ENCODE measurements at regions not wholly inside any gene's neighbourhood (a gene's known extent, or its start where the extent isn't known, plus 50 kb on each side); places are given as distances from the start of the nearest gene placed in this dataset.

DNA sequence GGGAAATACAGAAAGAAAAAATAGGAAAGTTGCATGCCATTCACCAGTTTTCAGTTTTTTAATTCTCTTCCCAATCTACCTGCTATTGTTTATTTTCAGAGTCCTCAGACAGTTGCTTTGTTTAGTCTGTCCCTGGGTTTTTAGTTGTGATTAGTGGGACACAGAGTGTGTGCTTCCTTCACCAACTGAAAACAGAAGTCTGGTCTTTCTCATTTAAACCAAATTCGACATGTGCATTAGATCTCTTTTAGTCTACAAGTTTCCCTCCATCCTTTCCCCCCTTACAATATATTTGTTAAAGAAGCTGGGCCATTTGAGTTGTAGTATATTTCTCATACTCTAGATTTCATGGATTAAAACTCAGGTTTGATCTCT is 58.7 kb upstream of the STMND1 start:
- H3K4me2 ChIP-seq (ENCODE audit: low read length) = no peak overlapping the region
- H2AFZ ChIP-seq (ENCODE audit: low read depth, low read length) = no peak overlapping the region
- H3K27me3 ChIP-seq (ENCODE audit: insufficient read depth, low read depth, low read length) = no peaks in the 10 kb centered on the region
- no peaks in the 10 kb centered on the region for H3K79me2 ChIP-seq (replicated peaks; ENCODE audit: insufficient read depth, low read length)
- H3K27ac ChIP-seq (ENCODE audit: low read length) = no peak overlapping the region
- H4K20me1 ChIP-seq (ENCODE audit: insufficient read depth) = no peaks in the 10 kb centered on the region
- no peaks in the 10 kb centered on the region for H3F3A ChIP-seq (ENCODE audit: insufficient read depth, low read length, poor library complexity, severe bottlenecking)
- no peaks in the 10 kb centered on the region for H3K9me2 ChIP-seq (ENCODE audit: insufficient read depth, low read length)
- no peak overlapping the region for H3K9ac ChIP-seq (ENCODE audit: low read length)
- H3K36me3 ChIP-seq (ENCODE audit: insufficient read depth, low read length) = no peaks in the 10 kb centered on the region
- H3K4me3 ChIP-seq (ENCODE audit: low read length) = no peak overlapping the region
- TF ChIP-seq MXI1 (conservative IDR thresholded peaks at IDR 0.05; ENCODE audit: poor library complexity, severe bottlenecking) = no peak
- no peak for TF ChIP-seq SMC3 (conservative IDR thresholded peaks at IDR 0.05; ENCODE audit: poor library complexity)
- TF ChIP-seq CTCF (IDR thresholded peaks at IDR 0.05; ENCODE audit: poor library complexity, severe bottlenecking) = no peak
- no peak for TF ChIP-seq POLR2AphosphoS5 (IDR thresholded peaks at IDR 0.05)
- no peak for TF ChIP-seq EP300 (conservative IDR thresholded peaks at IDR 0.05; ENCODE audit: poor library complexity, severe bottlenecking)
- no peak for TF ChIP-seq REST (IDR thresholded peaks at IDR 0.05; ENCODE audit: borderline replicate concordance)
- no peak for TF ChIP-seq EZH2 (IDR thresholded peaks at IDR 0.05; ENCODE audit: borderline replicate concordance, insufficient read depth, low read length, poor library complexity, severe bottlenecking)
- no peak for TF ChIP-seq RAD21 (conservative IDR thresholded peaks at IDR 0.05)
- no peak for TF ChIP-seq TAF1 (IDR thresholded peaks at IDR 0.05; ENCODE audit: low read depth)
- H3K9me3 ChIP-seq (ENCODE audit: low read length) = no peaks in the 10 kb centered on the region

DNA sequence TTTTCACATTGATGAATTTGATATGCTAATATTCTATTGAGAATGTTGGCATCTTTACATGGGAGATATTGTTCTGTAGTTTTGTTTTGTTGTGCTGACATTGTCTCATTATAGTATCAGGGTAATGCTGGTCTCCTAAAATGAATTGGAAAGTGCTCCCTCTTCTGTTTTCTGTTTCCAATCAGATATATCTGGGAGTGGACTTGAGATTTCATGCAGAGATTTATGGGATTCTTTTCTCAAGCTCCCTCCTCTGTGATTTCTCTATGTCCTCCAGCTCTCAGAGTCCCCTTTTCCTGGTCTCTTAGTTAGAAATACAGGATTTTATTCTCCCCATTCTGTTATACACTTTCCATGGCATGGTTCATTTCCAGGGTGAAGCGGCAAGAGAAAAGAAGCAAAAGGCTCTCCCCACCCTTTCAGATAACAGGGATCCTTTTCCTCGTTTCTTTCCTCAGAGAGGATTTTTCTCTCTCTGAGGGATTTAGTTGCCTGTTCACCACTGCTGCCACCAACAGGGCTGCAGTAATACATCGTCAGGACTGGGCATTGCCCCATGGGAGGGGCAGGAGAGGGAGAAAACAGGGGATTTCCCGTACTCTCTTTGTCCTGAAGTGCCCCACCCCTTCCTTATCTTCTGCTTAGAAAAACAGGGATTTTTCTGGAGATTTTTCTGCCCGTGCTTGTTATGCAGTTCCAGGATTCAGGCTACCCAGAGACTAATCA is 59.3 kb upstream of the STMND1 start:
- Histone ChIP-seq H3F3A (ENCODE audit: insufficient read depth, low read length, poor library complexity, severe bottlenecking) (no peaks in the 10 kb centered on the region), H3K36me3 (ENCODE audit: insufficient read depth, low read length) (no peaks in the 10 kb centered on the region), H3K9me2 (ENCODE audit: insufficient read depth, low read length) (no peaks in the 10 kb centered on the region), H3K27me3 (ENCODE audit: insufficient read depth, low read depth, low read length) (no peaks in the 10 kb centered on the region), H4K20me1 (ENCODE audit: insufficient read depth) (no peaks in the 10 kb centered on the region), H3K9ac (ENCODE audit: low read length) (no peak overlapping the region), H3K27ac (ENCODE audit: low read length) (no peak overlapping the region), H3K9me3 (ENCODE audit: low read length) (no peaks in the 10 kb centered on the region), H3K4me3 (ENCODE audit: low read length) (no peak overlapping the region), H3K4me2 (ENCODE audit: low read length) (no peak overlapping the region), H2AFZ (ENCODE audit: low read depth, low read length) (no peak overlapping the region), H3K79me2 (replicated peaks; ENCODE audit: insufficient read depth, low read length) (no peaks in the 10 kb centered on the region)
- TF ChIP-seq TAF1 (IDR thresholded peaks at IDR 0.05; ENCODE audit: low read depth) = no peak
- TF ChIP-seq RAD21 (conservative IDR thresholded peaks at IDR 0.05) = no peak
- TF ChIP-seq REST (IDR thresholded peaks at IDR 0.05; ENCODE audit: borderline replicate concordance) = no peak
- TF ChIP-seq SMC3 (conservative IDR thresholded peaks at IDR 0.05; ENCODE audit: poor library complexity) = no peak
- no peak for TF ChIP-seq POLR2AphosphoS5 (IDR thresholded peaks at IDR 0.05)
- no peak for TF ChIP-seq EP300 (conservative IDR thresholded peaks at IDR 0.05; ENCODE audit: poor library complexity, severe bottlenecking)
- TF ChIP-seq CTCF (IDR thresholded peaks at IDR 0.05; ENCODE audit: poor library complexity, severe bottlenecking) = peak; percentile 32
- TF ChIP-seq MXI1 (conservative IDR thresholded peaks at IDR 0.05; ENCODE audit: poor library complexity, severe bottlenecking) = no peak
- TF ChIP-seq EZH2 (IDR thresholded peaks at IDR 0.05; ENCODE audit: borderline replicate concordance, insufficient read depth, low read length, poor library complexity, severe bottlenecking) = no peak
